ENCODE measurements at regions not wholly inside any gene's neighbourhood (a gene's known extent, or its start where the extent isn't known, plus 50 kb on each side); places are given as distances from the start of the nearest gene placed in this dataset.

DNA sequence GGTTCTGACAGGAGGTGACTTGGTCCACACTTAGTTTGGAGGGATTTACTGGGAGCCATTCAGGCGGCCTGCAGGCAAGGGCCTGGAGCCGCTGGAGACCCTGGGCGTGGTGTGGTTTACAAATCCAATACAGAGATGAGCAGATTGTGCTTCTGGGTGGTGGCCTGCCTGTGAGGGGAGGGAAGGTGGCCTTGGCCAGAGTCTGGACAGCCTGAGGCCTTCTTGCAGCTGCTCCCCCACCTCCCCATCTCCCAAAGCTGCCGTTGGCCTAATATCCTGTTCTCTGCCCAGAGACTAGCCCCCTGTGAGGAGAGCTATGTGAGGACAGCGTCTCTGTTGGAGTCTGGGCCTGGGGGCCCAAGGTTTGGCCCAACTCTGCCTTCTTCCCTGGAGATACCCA, 163.9 kb upstream of the MAMLD1 start:
- no peak for DNase-seq
- Histone ChIP-seq H3K23me2 (ENCODE audit: insufficient read length, low read depth, low read length, poor library complexity, severe bottlenecking) (no peaks in the 10 kb centered on the region), H3K4me1 (ENCODE audit: insufficient read depth, low read length) (no peaks in the 10 kb centered on the region), H2AK5ac (ENCODE audit: insufficient read length, low read length) (no peak overlapping the region), H3K4me2 (ENCODE audit: insufficient read depth, insufficient read length, low read length) (no peak overlapping the region), H3K27ac (ENCODE audit: insufficient read length, low read depth, low read length) (no peak overlapping the region), H4K8ac (replicated peaks; ENCODE audit: insufficient read length, low read depth, low read length) (no peak overlapping the region), H3K9me3 (ENCODE audit: control insufficient read depth, low read depth, low read length) (peaks cover 17% of the 10 kb centered on the region), H4K91ac (ENCODE audit: insufficient read length, low read depth, low read length) (no peak overlapping the region), H3K56ac (ENCODE audit: insufficient read length, low read depth, low read length) (no peak overlapping the region), H3K27me3 (ENCODE audit: insufficient read depth, low read length) (no peaks in the 10 kb centered on the region), H3K4ac (ENCODE audit: low read depth, low read length) (no peak overlapping the region), H2BK5ac (ENCODE audit: insufficient read length, low read length) (no peak overlapping the region), H3K79me2 (ENCODE audit: insufficient read depth, low read length) (no peaks in the 10 kb centered on the region), H2BK15ac (ENCODE audit: low read depth, low read length) (no peak overlapping the region), H3K9ac (ENCODE audit: extremely low read depth, insufficient read length, low read length) (no peak overlapping the region), H2AFZ (ENCODE audit: low read length) (no peak overlapping the region), H3T11ph (ENCODE audit: low read length) (no peak overlapping the region), H2BK20ac (ENCODE audit: low read depth, low read length, poor library complexity, severe bottlenecking) (no peak overlapping the region), H3K79me1 (ENCODE audit: insufficient read depth, low read depth, low read length, poor library complexity, severe bottlenecking) (no peaks in the 10 kb centered on the region), H4K5ac (ENCODE audit: insufficient read length, low read depth, low read length) (no peak overlapping the region), H3K14ac (ENCODE audit: insufficient read depth, low read length) (no peak overlapping the region), H3K18ac (ENCODE audit: insufficient read length, low read depth, low read length) (no peak overlapping the region), H4K20me1 (ENCODE audit: control insufficient read depth, insufficient read depth, insufficient read length) (no peaks in the 10 kb centered on the region), H3K23ac (ENCODE audit: insufficient read length, low read depth, low read length) (no peak overlapping the region), H2BK12ac (ENCODE audit: insufficient read length, low read depth, low read length) (no peak overlapping the region), H2BK120ac (ENCODE audit: low read depth, low read length, poor library complexity, severe bottlenecking) (no peak overlapping the region)
- peaks cover 4 to 9% (median 7%) of the 10 kb centered on the region in 3 experiments; a peak in 4 of 7 replicates for H3K36me3 Mint-ChIP-seq (ENCODE audit: insufficient read depth in 1 of 3, low read depth in 3 of 3)
- peaks cover 5 to 7% of the 10 kb centered on the region in 2 experiments for H3K4me1 Mint-ChIP-seq
- TF ChIP-seq, protein P1, sequence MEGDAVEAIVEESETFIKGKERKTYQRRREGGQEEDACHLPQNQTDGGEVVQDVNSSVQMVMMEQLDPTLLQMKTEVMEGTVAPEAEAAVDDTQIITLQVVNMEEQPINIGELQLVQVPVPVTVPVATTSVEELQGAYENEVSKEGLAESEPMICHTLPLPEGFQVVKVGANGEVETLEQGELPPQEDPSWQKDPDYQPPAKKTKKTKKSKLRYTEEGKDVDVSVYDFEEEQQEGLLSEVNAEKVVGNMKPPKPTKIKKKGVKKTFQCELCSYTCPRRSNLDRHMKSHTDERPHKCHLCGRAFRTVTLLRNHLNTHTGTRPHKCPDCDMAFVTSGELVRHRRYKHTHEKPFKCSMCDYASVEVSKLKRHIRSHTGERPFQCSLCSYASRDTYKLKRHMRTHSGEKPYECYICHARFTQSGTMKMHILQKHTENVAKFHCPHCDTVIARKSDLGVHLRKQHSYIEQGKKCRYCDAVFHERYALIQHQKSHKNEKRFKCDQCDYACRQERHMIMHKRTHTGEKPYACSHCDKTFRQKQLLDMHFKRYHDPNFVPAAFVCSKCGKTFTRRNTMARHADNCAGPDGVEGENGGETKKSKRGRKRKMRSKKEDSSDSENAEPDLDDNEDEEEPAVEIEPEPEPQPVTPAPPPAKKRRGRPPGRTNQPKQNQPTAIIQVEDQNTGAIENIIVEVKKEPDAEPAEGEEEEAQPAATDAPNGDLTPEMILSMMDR (conservative IDR thresholded peaks at IDR 0.05), result no peak
- H3K27me3 Mint-ChIP-seq (ENCODE audit: low read depth), result peaks cover 12% of the 10 kb centered on the region
- peaks cover 71 to 78% of the 10 kb centered on the region in 2 experiments for H3K9me3 Mint-ChIP-seq
- no peak overlapping the region; a peak in 1 of 7 replicates for H3K27ac Mint-ChIP-seq
- no peak overlapping the region for H3K4me3 Mint-ChIP-seq
- no CpG with 5 or more reads among the region's 5 CpGs for WGBS (ENCODE audit: extremely low coverage, insufficient read length, low lambda C conversion rate)
